OCI-LY3 (cell line): ENCODE measurements at regions not wholly inside any gene's neighbourhood (a gene's known extent, or its start where the extent isn't known, plus 50 kb on each side); places are given as distances from the start of the nearest gene placed in this dataset.

Source experiments
- EZH2phosphoT487 ChIP-seq: fragments of 200-600 bp; shearing (Covaris generic); IDR thresholded peaks from 2 replicates; pipeline ENCODE4 v1.6.1; 2018; ENCODE audit warnings: antibody characterized with exemption, mixed run types, low read depth
- TF ChIP-seq, protein P1 (sequence below): fragments of 200-600, 300-600 bp; sonication (generic); IDR thresholded peaks from 2 replicates; pipeline ENCODE4 v1.5.1; 2014; ENCODE audit warnings: antibody characterized with exemption, low read length, low read depth

DNA sequence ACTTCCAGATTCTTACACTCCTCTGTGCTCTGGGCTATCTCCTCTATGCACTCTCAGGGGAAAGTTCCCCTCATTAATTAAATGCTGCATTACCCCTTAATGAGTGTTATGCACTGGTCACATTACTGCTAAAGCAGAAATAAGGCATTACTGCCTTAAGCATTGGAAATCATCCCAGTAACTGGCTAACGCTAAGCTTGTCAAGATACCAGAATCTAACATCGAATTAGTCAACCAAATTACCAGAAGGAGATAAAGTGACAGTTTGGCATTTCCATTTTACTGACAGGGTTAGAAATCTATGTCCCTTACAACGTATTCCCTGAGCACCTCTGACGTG is 69.5 kb upstream of the FAM169A start:
- TF ChIP-seq, protein P1, sequence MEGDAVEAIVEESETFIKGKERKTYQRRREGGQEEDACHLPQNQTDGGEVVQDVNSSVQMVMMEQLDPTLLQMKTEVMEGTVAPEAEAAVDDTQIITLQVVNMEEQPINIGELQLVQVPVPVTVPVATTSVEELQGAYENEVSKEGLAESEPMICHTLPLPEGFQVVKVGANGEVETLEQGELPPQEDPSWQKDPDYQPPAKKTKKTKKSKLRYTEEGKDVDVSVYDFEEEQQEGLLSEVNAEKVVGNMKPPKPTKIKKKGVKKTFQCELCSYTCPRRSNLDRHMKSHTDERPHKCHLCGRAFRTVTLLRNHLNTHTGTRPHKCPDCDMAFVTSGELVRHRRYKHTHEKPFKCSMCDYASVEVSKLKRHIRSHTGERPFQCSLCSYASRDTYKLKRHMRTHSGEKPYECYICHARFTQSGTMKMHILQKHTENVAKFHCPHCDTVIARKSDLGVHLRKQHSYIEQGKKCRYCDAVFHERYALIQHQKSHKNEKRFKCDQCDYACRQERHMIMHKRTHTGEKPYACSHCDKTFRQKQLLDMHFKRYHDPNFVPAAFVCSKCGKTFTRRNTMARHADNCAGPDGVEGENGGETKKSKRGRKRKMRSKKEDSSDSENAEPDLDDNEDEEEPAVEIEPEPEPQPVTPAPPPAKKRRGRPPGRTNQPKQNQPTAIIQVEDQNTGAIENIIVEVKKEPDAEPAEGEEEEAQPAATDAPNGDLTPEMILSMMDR = no peak
- TF ChIP-seq EZH2phosphoT487 = no peak
